Activated CD8-positive, alpha-beta memory T cell treated with anti-CD3 and anti-CD28 coated beads for 48 hours (primary cell): ENCODE measurements at regions not wholly inside any gene's neighbourhood (a gene's known extent, or its start where the extent isn't known, plus 50 kb on each side); places are given as distances from the start of the nearest gene placed in this dataset.
"Not testable (repeated sequence)": the region's sequence is repeated elsewhere in the genome, so short reads cannot be mapped to it uniquely, and the experiment has no call there.

ENCODE experiments used
- DNase-seq, 3 experiments: peaks; one replicate each; pipeline ENCODE4 v3.0.0-alpha.2; 2020; ENCODE audit warnings: low read depth in 2 of 3, low spot score in 2 of 3

DNA sequence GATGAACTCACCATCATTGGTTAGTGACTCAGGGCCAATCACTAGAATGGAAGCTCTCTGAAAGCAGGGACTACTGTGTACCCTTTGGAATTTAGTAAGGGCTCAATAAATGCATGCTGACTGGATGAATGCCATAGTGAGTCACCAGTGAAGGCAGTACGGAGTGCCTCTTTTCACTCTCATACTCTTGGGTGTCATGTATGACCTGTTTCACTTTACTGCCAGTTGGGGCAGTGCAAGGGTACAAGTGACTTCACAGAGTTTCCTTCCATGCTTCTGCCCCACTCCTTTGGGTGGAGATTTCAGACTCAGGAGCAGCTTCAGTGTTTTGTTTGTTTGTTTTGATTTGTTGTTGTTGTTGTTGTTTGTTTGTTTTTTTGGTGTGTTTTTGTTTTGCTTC lies 57.7 kb downstream of the SOX3 start:
- DNase-seq: no peak

DNA sequence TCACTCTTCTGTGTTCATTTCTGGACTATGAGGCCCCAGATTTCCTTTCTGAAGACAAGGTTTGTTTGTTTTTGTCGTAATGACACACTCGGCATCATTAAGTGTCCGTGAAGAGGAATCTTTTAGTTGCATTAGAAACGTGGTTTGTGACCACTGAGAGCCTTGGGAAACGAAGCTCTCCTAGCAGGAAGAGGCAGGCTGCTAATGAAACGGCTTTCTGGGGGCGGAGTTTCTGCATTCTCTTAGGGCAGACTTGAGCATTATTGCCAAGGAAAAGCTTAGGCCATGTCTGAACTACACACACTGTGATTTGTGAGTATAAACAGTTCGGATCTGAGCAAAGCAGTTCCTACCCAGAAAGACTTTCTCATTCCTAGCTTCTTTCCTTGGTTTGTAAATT lies 64.0 kb downstream of the SOX3 start:
- DNase-seq: no peak

DNA sequence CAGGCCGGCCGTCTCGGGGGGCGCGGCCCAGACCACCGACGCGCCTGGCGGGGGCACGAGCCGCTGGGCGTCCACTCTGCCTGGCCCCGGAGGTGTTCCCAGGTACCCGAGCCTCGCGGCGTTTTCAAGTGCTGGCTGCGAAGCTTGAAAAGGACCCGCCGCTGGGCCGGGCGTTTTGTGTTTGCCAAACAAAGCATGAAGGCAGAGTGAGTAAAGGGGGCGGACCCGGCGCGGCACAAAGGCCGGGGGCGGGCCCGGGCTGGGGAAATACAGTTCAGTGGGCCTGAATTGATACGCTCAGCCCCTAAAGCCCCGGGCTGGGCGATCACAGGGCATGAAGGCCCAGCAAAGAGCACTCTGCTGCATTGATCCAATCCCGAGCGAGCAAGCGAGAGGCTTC lies 65.4 kb downstream of the SOX3 start:
- no peak for DNase-seq

DNA sequence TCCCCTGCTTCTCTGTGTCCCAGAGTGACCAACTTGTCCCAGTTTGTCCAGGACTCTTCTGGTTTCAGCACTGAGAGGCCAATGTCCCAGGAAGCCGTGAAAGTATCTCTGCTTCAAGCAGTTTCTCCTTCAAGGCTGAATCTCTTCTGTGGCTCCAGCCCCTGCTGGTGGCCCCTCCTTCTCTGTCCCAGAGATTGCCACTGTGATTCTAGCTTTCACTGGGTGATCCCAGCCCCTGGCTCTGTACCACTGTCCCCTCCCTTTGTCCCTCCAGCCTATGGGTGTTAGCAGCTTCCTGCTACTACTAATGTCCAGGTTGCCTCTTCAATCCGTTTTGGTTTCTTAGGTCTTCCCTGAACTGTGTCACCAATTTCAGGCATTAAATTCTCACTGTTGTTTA lies 70.5 kb downstream of the SOX3 start:
- no peak for DNase-seq

DNA sequence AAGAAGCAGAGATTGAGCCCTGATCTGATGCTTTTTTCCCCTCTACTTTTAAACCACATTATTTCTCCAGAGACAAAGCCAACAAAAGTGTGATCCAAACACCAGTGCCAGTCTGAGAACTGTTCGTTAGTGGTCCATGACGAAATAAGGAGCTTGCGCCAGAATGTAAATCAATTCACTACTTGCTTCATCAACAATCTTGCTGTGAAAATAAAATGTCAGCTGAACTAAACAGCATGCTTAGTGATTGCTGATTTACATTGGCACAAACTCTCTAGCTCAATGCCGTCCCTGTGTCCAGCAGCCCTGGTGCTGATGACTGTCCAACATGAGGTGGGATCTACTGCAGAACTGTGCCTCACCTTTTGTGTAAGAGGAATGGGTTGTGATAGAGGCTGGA lies 71.3 kb downstream of the SOX3 start:
- no peak for DNase-seq

DNA sequence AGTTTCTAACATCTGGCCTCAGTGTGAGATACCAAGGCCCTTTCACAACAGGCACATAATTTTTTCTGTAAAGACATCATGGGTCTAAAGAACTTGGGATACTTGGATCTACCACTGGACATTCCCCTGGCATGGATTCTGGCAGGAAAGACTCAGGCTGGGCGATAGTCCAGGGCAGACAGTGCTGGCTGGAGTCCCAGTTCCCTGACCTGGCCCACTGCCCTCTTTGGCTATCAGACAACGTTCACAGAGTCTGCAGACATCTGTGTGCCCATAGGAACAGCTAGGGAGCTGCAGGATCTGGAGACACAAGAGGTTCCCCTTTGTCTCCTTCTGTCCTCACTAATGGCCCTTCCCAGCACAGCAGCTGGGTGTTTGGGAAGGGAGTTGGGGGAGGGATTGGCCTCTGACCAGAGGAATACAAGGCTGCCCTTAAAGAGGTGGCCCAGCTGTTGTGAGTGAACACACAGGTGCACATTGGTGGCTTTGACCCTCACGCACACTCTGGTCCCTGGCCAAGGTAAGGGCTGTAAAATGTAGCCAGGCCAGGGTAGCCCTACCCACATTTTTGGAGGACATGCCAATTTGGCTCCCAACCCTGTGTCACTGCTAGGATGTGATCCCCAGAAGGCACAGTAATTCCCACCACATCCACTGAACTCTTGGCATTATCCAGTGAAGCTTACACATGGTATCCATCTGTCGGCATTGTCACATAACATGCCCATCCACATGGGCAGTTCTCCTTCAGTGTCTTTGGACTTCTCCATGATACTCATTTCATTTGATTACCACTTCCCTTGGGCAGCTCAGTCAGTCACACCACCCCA lies 72.3 kb downstream of the SOX3 start:
- no peak for DNase-seq

DNA sequence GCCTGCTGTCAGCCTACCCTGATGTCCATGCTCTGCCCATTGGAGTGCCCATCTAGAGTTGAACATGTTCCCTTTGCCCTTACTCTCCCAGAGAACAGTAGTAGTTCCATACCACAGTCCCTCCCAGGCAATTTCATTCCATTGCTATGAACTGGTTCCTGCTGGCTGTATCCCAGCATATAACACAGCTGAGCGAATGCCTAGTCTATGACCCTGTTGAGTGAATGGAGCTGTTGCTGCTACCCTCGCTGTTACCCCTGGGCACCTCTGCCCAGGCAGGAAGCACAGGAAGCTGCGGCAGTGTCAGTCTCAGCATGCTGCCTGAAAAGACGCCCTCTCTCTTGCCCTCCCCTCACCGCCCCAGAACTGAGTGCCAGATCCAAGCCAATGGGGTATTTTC lies 73.3 kb downstream of the SOX3 start:
- no peak for DNase-seq

DNA sequence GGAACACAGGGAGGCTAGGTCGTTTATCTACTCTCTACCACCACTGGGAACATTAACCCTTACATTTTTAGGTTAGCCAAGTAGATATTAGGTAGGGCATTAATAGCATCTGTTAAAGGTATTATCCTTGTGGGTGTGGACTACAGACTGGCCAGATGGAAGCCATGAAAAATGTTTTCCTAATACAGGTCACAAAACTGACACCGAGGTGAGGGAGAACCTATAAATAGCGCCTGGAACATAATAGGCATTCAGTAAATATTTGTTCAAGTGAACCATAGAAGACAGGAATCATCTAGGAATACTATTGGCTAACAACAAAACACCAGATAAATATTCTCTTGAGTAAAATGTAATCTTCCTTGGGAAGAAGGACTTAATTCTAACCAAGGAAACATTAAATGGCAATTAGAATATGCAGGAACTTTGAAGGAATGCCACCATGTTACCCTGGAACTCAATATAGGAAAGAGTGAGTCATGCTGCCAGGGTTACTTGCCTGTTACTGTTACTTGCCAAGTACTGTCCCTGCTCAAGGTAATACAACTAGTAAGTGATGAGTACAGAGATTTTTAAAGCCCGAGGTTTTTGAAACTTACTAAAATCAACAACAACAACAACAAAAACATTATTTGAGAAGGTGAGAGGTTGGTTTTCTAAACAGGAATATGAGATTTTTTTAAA lies 79.0 kb downstream of the SOX3 start:
- DNase-seq: no peak

DNA sequence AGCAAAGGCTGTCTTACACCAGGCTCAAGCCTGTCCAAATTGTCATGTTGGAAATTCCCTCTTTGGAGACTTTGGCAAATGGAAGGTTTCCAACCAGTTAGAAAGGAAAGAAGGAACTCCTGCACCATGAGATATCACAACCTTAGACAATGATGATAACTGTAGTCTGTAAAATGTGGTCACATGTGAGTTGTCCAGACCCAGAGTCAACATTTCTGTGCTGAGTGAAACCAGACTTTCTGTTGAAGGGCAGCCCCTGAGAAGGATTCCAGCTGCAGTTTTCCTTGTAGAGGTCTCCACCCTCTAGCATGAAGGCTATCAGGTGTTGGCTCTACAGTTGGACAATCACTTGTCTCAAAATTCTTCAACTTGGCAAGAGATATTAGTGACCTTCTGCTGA lies 82.4 kb downstream of the SOX3 start:
- no peak for DNase-seq

DNA sequence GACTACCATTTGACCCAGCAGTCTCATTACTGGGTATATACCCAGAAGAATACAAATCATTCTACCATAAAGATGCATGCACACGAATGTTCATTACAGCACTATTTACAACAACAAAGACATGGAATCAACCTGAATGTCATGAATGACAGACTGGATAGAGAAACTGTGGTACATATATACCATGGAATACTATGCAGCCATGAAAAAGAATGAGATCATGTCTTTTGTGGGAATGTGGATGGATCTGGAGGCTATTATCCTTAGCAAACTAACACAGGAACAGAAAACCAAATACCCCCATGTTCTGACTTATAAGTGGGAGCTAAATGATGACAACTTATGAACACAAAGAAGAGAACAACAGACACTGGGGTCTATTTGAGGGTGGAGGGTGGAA lies 102.7 kb downstream of the SOX3 start:
- DNase-seq: not testable (repeated sequence)

DNA sequence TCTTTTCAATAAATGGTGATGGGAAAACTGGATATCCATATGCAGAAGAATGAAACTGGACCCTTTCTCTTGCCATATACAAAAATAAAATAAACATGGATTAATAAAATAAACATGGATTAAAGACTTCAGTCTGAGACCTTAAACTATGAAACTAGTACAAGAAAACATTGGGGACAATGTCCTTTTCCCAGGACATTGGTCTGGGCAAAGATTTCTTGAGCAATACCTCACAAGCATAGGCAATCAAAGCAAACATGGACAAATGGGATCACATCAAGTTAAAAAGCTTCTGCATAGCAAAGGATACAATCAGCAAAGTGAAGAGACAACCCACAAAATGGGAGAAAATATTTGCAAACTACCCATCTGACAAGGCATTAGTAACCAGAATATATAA lies 108.5 kb downstream of the SOX3 start:
- not testable (repeated sequence) for DNase-seq

DNA sequence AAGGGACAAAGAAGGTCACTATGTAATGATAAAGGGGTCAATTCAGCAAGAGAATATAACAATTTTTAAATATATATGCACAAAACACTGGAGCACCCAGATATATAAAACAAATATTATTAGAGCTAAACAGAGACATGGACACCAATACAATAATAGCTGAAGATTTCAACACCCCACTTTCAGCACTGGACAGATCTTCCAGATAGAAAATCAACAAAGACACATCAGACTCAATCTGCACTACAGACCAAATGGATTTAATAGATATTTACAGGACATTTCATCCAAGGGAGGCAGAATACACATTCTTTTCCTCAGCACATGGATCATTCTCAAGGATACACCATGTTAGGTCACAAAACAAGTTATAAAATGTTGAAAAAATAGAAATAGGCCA lies 111.4 kb downstream of the SOX3 start:
- no peak for DNase-seq

DNA sequence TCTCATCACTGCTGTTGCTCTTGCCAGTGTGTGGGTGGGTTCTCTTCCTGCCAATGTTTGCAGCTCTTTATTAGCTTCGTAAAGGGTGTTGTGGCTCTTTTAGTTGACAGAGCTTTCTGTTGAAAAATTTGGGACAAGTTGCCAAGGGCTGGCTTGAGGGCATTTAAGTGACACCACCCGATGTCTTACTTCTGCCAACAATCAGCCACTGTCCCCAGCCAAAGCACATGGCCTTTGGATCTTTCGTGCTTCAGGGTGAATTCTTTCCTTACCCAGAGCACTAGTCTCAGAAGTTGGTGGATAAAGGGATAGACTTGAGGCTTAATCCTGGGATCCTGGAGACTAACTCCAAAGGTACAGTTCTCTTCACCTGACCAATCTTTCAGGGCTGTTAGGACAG lies 113.6 kb downstream of the SOX3 start:
- DNase-seq: no peak

DNA sequence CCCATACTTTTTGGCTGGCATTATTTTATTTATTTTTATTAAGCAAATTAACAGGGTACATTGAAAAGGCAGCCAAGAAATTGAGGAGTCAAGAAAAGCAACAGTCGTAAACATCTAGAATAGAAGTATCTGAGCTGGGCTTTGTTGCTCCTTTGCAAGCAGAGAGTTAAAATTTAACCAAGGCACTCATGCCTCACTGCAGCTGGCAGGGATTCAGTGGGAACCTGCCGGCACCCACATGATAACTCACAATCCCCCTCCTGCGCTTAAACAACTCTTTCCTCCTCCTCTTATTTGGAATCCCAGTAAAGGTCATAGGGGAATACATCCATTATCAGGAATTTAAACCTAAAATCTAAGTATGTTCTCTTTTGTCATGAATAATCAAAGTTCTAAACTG lies 115.5 kb downstream of the SOX3 start:
- no peak for DNase-seq

DNA sequence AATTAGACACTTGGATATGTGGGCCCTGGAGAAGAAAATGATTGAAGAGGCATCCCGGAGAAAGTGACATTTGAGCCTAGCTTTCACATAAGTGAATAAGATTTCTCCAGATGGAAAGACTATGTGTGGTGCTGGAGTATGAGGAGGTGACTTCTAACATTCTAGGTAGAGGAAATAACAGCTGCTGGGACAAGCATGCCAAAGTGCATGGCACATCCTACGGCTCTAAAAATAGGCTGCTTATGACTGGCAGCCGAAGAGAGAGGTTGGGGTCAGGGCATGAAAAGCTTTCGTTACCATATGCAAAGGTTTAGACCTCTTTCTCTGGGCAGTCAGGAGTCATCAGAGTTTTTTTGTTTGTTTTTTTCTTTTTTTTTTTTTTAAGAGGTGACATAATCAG lies 142.0 kb downstream of the SOX3 start:
- no peak for DNase-seq

DNA sequence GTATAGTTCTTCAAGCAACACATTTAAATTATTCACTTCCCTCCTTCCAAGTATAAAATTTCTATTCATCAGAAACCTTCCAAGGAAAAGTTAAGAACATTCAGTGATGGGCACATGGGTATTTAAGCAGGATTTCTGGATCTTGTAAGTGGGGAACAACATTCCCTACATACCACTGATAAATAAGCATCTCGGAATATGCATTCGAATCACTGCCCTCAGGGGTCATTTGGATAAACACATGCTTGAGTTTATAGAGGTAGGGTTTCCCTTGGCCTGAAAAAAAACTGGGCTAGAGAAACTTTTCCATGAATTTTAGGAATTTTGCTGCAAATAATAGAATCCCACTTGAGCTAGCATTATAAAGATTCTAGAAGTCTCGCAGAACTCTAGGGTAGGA lies 143.9 kb downstream of the SOX3 start:
- no peak for DNase-seq

DNA sequence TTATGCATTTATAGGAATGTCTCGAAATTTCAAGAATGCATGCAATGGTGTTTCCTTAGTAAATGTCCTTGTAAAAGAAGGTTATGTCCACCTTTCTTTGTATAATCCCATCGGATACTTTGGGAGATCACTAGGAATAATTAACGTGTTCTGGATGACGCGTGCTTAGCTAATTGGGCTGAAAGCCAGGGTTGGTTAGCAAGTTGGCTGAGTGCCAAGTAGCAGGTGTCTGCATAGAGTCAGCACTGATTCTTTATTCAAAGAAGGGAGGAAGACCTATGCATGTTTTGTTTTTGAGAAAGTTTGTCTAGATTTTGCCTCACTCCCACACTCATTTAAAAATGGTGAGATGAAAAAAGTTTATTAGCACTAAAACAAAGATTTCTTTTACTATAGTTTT lies 144.6 kb downstream of the SOX3 start:
- DNase-seq: no peak

DNA sequence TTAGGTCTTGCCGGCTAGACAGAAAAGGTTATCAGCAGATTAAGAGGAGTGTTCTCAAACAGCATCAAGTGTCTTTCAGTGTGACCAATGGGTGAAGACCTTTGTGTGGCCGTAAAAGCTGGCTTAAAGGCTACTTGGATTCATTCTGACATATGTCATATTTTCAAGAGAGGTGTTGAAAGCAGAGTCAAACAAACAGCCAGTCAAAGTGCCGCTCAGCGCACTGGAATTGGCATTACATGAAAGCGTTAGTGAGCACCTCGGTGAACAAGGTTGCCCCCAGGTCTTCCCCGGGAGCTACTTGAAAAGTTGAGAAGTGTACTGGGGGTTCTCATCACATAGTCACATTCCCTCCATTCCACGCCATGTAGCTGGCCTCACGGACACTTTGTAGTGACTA lies 148.9 kb downstream of the SOX3 start:
- no peak for DNase-seq

DNA sequence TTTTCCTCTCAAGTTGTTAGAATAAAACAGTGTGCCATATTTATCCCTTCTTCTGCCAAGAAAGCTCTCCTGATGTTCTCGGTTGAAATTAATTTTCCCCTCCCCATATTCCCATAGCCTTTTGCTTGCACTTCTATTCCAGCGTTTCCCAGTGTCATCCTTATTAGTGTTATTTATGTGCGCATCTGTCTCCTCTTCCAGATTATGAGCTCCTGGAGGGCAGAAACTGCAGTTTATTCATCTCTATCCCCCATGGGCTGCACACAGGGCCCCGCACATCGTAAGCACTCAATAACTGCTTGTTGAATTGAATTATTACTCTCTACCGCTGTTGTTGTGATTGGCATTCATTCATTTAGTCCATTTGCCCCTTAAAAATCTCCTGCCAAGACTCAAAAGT lies 149.4 kb downstream of the SOX3 start:
- DNase-seq: no peak

DNA sequence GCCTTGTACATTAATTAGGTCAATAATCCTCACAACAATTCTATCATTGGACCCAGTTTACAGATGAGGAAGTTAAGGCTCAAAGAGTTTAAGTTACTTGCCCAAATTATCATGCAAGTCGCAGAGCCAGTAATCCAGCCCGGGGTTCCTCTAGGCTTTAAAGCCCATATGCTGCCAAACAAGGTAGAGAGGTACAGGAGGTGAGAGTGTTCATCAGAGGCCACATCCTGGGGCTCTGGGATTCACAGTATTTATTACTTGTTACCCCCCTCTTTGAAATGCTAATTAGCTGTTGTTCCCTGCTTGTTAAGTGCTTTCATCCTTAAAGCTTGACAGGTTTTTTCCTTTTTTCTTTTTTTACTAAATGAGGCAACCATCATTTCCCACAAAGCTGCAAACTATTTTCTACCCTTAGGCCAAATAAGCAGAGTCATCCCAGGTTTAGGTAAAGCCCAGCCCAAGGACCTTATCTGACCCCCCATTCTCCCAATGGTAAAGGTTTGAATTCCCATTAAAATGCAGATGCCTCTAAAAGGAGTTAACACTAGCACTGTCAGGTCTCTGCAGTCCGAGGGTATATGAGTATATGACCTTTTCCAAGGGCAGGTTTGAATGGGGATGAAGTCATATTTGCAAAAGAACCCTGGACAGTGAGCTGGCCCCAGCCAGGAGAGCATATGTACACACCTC lies 150.3 kb downstream of the SOX3 start:
- DNase-seq: no peak

DNA sequence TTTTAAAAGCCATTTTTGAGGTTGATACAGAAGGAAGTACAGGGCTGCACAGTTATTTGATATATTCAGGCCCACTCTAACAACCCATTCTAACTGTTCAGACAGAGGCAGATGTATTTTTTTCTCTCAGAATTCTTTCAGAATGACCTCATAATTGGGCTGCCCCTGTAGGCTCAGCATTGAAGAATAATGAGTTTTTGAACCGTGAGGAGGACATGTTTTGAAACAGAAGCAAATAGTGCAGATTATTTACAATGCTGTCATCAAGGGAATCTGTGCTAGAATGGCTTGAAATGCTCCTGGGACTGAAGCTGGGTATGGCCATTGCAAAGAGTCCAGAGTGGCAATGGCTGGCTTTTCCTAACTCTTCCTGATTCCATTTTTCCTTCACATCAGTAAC lies 158.1 kb downstream of the SOX3 start:
- no peak for DNase-seq

DNA sequence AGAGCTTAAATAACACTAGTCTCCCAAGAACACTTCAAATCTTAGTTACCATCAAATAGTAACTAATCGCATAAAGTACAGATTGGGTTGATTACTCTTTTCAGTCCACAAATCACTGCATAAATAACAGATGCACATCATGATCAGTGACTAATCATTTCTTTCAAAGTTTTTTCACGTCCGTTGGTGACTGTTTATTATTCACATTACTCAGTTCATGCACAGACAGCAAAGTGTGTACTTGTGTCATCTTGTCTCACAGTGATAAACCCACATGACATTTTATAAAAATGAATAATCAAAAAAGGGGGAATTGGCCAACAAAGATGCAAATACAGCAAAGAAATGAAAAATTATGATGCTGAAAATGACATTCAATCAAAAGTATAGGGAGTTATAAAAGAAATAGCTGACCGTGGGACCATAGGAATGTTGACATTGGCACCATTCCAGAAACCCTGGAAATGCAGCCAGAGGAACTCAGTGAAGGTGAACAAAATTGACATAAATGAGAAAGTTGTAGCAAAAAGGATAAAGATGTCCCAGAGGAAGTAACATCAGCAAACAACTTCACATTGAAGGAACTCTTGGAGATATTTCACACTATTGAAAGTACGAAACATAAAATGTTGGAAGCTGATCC lies 161.5 kb downstream of the SOX3 start:
- DNase-seq: no peak
